T-helper 2 cell (primary cell): ENCODE measurements at regions not wholly inside any gene's neighbourhood (a gene's known extent, or its start where the extent isn't known, plus 50 kb on each side); places are given as distances from the start of the nearest gene placed in this dataset.

Source experiments
- DNase-seq, 5 experiments: peaks; one replicate each; pipeline versions ENCODE4 v3.0.0 to v3.0.0-alpha.2; 2012 to 2022

DNA sequence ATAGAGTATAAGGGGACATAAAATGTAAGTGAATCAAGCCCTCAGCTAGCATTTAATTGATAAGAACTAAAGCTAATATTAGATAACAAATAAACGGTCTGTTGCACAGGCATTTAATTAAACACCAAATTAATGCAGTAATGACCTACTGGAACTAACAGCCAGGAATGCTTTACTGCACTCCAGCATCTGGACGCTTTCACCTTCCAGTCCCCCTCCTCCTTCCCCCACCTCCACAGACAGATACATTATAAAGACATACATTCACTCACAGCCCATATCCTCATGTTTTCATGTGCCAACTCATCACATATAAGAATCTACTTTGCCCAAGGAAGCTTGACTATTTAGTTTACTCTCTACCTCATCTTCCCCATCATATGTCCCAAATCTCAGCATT, 337.4 kb upstream of the PIK3C3 start:
- no peak for DNase-seq

DNA sequence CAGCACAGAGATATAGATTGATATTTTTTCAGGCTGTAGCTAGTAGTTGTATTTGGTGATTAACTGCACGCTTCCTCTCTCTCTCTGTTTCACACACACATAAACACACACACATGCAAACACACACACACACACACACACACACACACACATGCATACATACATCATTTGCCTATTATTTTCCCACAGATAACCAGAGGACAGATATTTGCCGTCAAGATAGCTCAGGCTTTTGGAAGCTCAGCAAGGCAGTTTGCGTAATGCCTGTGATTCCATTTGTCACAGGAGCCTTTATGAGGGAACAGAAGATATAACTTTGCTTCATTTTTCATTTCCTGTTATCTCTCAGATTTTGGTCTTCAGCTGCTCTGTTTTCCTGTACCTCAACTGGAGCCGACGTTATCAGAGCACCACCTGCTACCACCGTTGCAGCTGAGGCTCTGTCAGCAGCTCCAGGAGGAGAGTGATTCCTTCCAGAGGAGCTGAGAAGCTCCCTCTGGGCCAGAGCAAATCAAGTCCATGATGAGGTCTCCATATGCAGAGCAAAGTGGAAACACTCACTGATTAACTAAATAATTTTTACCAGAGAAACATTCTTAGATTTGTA, 341.9 kb upstream of the PIK3C3 start:
- DNase-seq: no peak

DNA sequence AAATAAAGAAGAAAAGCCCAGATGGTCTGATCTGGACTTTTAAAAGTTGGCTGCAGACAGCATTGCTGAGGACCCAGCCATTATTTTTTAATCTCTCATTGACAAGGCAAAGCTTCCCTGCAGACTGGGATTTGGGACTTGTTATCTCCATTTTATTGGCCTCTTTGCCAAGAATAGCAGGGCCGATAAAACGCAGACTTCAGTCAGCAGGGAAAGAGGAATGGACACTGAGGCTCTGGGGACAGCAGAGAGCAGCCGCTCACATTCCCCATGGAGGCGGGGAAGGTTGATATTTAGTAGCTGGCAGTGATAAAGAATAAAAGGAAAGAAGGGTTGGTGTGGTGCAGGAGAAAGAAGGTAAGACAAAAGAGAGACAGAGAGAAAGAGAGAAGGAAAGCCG, 350.1 kb upstream of the PIK3C3 start:
- no peak for DNase-seq

DNA sequence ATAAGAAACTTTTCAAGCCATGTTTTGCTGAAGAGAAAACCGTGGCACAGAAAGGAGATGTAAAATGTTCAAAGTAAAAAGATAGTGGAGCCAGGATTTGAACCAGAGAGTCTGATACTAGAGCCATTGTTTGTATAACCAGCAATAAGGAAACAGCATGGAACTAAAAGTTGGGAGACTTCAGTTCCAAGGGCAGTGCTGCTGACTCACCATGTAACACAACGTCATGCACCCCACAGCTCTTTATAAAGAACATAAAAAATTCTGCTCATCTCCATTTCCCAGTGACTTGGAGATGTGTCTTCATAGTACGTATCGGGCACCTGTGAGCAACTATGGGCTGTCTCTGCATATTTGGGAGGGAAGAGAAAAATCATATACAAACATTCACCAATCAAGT, 353.0 kb upstream of the PIK3C3 start:
- no peak for DNase-seq

DNA sequence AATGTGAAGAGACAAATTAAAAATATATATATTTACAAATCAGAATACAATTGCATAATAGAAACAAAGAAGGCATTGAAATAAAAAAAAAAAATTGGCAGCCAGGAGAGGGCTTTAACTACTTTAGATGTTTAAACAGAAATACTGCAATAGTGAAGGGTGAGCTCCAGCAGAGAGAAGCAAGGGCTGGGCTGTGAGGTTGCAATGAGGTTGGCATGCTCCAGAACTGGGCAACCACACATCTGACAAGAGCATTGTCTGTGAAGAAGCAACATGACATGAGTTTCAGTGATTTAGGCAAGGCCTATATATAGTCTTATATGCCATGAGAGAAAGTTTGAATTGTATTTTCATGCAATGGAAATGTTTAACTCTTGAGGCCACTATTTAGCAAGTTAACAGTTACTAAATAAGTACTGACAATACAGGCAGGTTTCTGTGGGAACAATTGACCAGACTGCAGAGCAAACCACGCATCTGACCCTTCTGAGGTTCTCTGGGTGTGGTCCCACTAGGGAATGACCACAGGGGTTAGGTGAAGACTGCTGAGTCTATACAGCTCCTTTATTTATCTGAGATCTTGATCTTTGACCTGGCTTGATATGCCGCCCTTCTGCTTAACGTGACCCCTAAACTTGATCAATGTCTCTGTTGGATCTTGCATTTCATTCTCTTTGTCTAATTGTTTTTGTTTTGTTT, 354.2 kb upstream of the PIK3C3 start:
- DNase-seq: no peak

DNA sequence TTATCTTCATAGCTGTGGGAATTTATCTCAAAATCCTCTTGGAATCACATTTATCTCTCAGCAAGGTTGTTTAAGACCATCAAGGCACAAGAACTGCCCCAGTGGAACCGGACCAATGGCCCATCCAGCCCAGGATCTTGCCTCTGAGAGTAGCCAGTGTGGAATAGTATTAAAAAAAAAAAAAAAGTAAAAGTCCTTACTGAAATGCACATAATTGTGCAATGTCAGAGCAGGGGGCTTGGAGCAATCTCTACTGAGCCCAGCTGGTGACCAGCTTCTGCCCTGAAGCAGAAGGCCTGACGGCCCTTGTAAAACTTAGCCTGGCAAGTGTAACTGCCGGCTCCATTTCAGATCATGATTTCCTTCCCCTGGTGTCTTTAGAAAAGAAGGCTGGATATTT, 355.6 kb upstream of the PIK3C3 start:
- DNase-seq: no peak

GRCh38 chr18:41594582-41594981, 360.5 kb upstream of the PIK3C3 start:
- DNase-seq: no peak

DNA sequence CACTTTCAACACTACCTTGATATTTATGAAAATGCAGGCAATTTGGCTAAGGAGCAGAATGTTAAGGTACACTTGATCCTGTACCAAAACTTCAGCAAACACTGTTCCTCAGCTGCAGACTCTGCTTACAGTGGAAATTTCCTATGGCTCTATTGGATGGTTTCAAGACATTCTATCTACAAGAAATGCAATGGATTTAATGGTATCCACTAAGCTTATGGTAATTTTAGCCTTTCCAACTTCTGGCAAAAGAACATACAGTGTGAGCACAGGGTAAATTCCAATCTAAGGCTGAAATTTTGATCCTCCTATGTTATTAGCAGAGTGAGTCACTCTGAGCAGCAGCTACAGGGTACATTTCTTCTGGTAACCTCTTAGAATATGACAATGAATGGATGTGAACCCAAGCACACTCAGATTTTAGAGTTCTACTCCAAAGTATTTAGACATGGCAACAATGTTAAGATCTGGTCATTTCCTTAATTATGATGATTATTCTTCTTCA, 361.8 kb upstream of the PIK3C3 start:
- no peak for DNase-seq

- no peak for DNase-seq
These were observed 367.1 kb upstream of the PIK3C3 start for GRCh38 chr18:41587976-41588375.

DNA sequence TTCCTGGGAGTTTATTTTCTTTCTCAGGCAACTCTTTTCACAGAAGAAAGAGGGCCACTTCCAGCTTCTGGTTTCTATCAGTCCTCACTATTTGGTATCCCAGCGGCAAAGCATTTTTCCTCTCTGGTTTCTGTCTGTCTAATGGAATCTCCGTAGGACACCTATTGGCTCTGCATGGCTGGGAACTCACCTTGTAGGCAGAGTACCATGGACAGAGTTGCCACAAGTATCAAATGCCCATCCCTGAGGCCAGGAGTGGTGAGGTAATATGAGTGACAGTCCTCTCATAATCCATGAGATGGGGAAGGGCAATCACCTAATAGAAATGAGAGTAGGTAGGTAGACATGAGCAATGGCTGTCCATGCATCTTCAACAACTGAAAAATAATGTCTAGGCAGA, 369.5 kb upstream of the PIK3C3 start:
- DNase-seq: no peak

- DNase-seq: no peak
These were observed 375.8 kb upstream of the PIK3C3 start for GRCh38 chr18:41579185-41579584.

- DNase-seq: no peak
These were observed 377.5 kb upstream of the PIK3C3 start for GRCh38 chr18:41577529-41577928.

DNA sequence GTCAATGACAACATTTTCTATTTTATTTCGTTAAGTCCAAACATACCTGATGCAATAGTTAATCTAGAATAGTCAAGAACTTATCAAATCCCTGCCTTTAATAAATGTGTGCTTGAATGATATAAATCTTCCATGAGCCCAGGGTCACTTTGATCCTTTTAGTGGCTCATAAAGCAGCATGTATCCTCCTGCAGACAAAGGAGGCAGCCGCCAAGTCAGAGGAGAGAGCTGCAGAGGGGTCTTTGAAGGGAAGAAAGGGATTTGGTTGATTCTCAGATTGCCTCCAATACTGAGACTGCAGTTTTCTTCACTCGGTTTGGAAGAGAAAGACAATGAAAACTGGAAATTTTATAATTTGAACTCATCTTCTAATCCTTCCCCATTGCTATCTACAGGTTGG, 378.4 kb upstream of the PIK3C3 start:
- DNase-seq: no peak

DNA sequence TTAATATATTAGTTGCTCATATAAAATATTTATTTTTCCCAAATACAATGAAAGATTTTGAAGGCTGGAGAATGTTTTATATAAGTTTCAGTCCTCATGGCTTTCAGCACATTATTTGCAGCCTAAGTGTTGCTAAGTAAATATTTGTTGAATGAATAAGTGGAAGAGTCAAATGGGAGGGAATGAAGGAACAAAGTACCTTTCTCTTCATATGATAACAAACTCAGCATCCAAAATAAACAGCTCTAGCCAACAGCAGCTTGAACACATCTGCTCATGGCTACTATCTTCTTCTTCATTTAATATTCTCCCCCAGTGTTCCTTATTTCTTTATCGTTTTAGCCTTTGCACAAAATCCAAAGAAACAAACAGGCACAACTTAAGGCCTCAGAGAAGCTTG, 385.2 kb upstream of the PIK3C3 start:
- DNase-seq: no peak

DNA sequence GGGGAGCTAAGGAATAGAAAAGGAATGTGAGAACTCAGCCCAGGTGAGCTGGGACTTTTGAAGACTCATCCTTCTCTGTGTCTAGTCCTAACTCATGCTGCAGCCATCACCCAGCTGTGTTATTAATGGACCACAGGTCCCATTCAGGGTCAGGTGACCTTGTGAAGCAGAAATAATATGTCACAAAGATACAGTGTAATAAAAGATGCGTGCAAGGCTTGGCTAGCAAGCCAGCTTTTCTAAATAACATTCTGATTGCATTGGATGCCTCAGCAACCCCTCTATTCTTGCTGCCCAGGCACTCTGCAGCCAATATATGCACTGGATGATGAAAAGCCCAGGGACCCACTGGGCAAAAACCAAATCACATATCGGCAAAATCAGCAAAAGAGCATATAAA, 393.1 kb upstream of the PIK3C3 start:
- DNase-seq: no peak

DNA sequence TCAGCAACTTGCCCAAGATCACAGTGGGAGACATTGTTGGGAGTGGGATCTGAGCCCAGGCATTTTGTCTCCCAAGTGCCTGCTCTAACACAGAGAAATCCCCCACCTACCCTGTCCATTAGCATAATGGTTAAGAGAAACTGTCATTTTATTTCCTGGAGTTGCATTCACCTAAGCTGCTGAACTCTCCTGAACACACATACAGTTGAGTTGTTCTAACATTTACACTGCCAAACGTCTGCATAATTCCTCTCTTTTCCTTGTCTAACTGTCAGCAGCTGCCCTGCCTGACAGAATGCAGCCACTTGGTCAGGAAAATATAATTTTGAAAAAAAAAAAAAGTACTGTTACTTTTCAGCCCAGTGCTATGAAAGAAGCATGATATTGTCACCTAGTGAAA, 396.3 kb upstream of the PIK3C3 start:
- no peak for DNase-seq

DNA sequence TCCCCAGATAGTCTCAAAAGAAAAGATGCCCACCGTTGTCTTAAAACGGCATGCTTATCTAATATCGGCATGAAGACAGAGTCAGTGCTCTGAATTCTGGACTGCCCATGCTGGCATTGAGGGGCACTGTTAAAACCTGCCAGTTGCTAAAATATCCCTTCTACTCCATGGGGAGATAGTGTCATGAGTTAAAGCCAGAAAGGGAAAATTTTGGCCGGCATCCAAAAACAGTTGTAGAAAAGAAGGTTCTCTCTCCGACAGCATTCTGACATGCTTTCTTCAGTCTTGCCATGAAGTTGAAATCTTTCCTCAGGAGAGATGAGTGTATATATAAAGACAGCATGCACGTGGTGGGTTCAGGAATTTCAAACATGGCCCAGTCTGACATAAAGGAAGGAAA, 401.3 kb upstream of the PIK3C3 start:
- DNase-seq: no peak

DNA sequence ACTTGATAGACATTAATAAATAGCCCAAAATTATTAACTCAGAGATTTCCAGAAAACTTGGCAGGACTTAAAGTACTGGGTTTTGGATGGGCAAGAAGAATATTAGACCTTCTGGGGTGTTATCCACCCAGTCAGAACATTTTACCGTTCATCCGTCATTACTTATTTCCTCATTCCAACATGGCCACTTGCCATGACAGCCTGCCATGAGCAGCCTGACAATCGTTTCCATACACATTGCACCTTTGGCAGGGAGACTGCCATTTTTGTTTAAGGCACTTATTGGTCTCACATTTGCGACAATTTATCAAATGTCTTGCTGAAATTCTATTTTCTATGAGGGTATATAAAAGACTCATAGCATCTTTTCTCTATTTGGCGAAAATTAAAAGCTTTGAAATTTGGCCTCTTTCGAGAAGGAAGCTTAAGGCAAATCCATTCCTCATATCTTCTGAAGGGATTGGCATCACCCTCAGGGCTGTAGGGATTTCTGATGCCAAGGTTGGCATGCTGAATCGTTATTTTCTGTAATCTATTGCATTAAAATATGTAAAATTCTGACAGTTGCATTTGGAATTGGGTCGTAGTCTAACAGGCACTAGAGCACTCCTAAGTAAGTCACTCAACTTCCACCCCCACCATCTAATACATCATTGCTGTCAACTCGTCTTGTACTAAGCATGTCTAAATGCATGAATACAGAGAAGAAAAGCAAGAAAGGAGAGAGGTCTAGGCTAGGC, 406.3 kb upstream of the PIK3C3 start:
- DNase-seq: no peak

DNA sequence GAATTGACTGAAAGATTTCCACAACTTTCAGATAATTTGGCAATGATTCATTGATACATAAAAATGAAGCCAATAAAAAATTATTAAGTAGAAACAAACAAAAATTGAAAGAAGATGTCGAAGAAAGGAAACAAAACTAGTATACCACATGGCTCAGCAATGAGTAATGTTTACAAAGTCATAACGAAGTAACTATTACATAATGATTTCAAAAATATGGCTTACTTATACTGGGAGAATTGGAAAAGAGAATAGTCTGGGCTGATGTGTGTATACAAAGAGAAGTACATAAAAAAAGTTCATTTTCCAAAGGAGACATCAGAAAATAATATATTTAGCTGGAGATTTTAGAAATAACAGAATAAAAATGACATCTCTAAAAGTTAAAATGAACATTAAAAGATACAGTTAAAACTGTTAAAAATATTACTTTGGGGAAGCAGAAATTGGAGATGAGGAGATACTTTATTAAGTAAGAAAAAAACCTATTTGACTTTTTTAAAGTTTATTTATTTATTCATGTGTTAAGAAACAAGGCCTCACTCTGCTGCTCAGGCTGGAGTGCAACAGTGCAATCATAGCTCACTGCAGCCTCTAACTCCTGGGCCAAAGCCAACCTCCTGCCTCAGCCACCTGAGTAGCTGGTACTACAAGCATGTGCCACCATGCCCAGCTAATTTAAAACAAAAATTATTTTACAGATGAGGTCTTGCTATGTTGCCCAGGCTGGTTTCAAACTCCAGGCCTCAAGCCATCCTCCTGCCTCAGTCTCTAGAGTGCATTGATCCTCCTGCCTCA, 409.7 kb upstream of the PIK3C3 start:
- no peak for DNase-seq

DNA sequence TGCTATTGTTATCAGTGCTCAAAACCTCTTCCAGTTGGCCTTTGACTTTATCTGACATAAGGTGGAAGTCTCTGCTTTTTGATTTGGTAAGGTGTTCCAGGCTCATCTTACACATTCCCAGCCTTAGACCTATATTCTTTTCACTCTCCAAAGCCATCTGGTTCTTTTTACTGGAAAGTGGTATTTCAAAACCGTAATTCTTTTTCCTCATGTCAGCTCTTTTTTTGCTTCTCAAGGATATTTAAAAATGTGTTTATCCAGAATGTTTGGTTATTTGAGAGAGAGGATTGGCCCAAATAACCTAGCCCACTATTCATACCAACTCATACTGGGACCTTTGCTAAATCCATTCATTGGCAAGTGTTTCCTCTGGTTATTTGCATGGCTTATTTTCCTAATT, 411.2 kb upstream of the PIK3C3 start:
- DNase-seq: no peak

GRCh38 chr18:41540237-41540871, 414.7 kb upstream of the PIK3C3 start:
- DNase-seq: no peak

- DNase-seq: no peak
These were observed 416.3 kb upstream of the PIK3C3 start for GRCh38 chr18:41538751-41539150.

DNA sequence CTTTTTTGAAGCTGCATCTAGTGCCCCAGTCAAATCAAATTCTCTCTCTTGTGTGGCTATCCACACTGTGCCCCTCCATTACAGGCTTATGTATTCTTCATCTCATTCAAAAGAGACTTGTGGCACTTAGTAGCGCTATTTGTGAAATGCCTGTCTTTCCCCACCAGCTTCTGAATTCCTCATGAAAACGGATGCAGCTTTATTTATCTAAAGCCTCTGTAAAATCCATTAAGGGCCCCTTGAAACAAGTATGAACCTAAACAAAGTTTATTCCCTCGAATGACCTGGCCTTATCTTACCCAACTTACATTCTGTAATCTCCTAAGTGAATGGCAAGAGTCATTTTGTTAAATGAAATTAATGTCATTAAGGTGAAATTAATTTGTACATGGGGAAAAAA, 417.4 kb upstream of the PIK3C3 start:
- DNase-seq: no peak
